ENCODE measurements at regions not wholly inside any gene's neighbourhood (a gene's known extent, or its start where the extent isn't known, plus 50 kb on each side); places are given as distances from the start of the nearest gene placed in this dataset.

DNA sequence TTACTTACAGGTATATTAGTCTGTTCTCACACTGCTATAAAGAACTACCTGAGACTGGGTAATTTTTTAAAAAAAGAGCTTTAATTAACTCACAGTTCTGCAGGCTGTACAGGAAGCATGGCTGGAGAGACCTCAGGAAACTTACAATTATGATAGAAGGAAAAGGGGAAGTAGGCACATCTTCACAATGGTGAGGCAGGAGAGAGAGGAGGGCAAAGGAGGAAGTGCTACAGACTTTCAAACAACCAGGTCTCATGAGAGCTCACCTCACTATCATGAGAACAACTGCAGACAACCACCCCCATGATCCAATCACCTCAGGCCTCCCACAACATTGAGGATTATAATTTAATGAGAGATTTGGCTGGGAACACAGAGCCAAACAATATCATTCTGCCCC, 511.7 kb downstream of the SLITRK6 start:
- H2AFZ ChIP-seq (ENCODE audit: low read length) = no peak overlapping the region
- H3K27ac ChIP-seq (ENCODE audit: low read depth, low read length, poor library complexity, severe bottlenecking) = no peak overlapping the region
- H3K9ac ChIP-seq (ENCODE audit: low read length) = no peak overlapping the region
- H3K27me3 ChIP-seq (ENCODE audit: insufficient read depth, low read length) = no peaks in the 10 kb centered on the region
- no peaks in the 10 kb centered on the region for H3K9me3 ChIP-seq (ENCODE audit: low read length)
- no peaks in the 10 kb centered on the region for H3K36me3 ChIP-seq (ENCODE audit: insufficient read depth, low read length)
- TF ChIP-seq CTCF (IDR thresholded peaks at IDR 0.05; ENCODE audit: low read length) = no peak
- TF ChIP-seq EZH2 (IDR thresholded peaks at IDR 0.05; ENCODE audit: borderline replicate concordance, low read length) = no peak
- H3K4me1 ChIP-seq (ENCODE audit: insufficient read depth, low read length, severe bottlenecking) = peaks cover 4% of the 10 kb centered on the region
- no peaks in the 10 kb centered on the region for H3K79me2 ChIP-seq (ENCODE audit: insufficient read depth, low read length)
- no peak overlapping the region for H3K4me3 ChIP-seq (ENCODE audit: low read depth, low read length, poor library complexity, severe bottlenecking)
- H3K9me2 ChIP-seq (ENCODE audit: low read depth, low read length) = no peaks in the 10 kb centered on the region
- H4K20me1 ChIP-seq (ENCODE audit: insufficient read depth, low read length) = no peaks in the 10 kb centered on the region
- no peak overlapping the region for H3K4me2 ChIP-seq (ENCODE audit: low read length)
- H3F3A ChIP-seq (ENCODE audit: insufficient read depth, low read length) = no peaks in the 10 kb centered on the region

DNA sequence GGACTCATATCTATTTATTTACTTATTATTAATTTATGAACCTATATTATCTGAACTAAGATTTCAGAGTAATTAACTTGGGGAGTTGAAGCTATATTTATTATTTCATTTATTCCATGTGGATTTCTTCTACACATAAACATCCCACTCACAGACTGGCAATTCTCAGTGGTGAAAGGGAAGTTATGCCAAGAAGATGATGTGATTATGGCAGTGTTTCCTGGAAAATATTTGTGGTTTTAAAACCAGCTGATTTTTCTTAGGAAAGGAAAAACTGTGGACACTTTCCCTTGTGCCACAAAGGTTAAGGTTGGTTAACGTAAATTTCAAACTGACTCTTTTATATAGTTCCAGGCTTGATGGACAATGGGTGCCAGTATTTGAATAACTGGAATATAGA, 513.1 kb downstream of the SLITRK6 start:
- Histone ChIP-seq H3K9me3 (ENCODE audit: low read length) (no peaks in the 10 kb centered on the region), H3K79me2 (ENCODE audit: insufficient read depth, low read length) (no peaks in the 10 kb centered on the region), H3K9me2 (ENCODE audit: low read depth, low read length) (no peaks in the 10 kb centered on the region), H3K9ac (ENCODE audit: low read length) (no peak overlapping the region), H3K27ac (ENCODE audit: low read depth, low read length, poor library complexity, severe bottlenecking) (no peak overlapping the region), H2AFZ (ENCODE audit: low read length) (no peak overlapping the region), H3K4me1 (ENCODE audit: insufficient read depth, low read length, severe bottlenecking) (peaks cover 4% of the 10 kb centered on the region), H3K36me3 (ENCODE audit: insufficient read depth, low read length) (no peaks in the 10 kb centered on the region), H3K4me2 (ENCODE audit: low read length) (no peak overlapping the region), H3K4me3 (ENCODE audit: low read depth, low read length, poor library complexity, severe bottlenecking) (no peak overlapping the region), H3F3A (ENCODE audit: insufficient read depth, low read length) (no peaks in the 10 kb centered on the region), H4K20me1 (ENCODE audit: insufficient read depth, low read length) (no peaks in the 10 kb centered on the region), H3K27me3 (ENCODE audit: insufficient read depth, low read length) (no peaks in the 10 kb centered on the region)
- TF ChIP-seq CTCF (IDR thresholded peaks at IDR 0.05; ENCODE audit: low read length) (no peak), EZH2 (IDR thresholded peaks at IDR 0.05; ENCODE audit: borderline replicate concordance, low read length) (no peak)

DNA sequence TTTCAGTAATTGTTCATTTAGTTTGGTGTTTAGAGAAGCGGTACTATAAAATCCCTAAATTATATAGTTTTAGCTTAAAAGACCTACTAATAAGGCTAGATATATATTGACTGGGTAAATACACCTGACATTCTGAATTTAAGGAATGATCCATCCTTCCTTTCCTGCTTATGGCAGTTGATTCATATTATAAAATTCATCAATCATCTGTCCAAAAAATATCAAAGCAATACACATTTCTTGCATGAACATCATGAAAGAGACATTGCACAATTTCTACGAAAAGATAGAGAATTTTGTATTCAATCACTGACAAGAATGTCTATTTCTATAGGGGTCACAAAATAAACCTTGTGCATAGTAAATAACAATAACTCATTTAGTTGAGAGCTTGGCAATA, 514.9 kb downstream of the SLITRK6 start:
- TF ChIP-seq EZH2 (IDR thresholded peaks at IDR 0.05; ENCODE audit: borderline replicate concordance, low read length) = no peak
- TF ChIP-seq CTCF (IDR thresholded peaks at IDR 0.05; ENCODE audit: low read length) = no peak
- Histone ChIP-seq H3K4me3 (ENCODE audit: low read depth, low read length, poor library complexity, severe bottlenecking) (no peak overlapping the region), H3K27me3 (ENCODE audit: insufficient read depth, low read length) (no peaks in the 10 kb centered on the region), H3K9ac (ENCODE audit: low read length) (no peak overlapping the region), H3K27ac (ENCODE audit: low read depth, low read length, poor library complexity, severe bottlenecking) (no peak overlapping the region), H2AFZ (ENCODE audit: low read length) (no peak overlapping the region), H3K36me3 (ENCODE audit: insufficient read depth, low read length) (no peaks in the 10 kb centered on the region), H3F3A (ENCODE audit: insufficient read depth, low read length) (no peaks in the 10 kb centered on the region), H3K9me3 (ENCODE audit: low read length) (no peaks in the 10 kb centered on the region), H3K4me2 (ENCODE audit: low read length) (no peak overlapping the region), H3K9me2 (ENCODE audit: low read depth, low read length) (no peaks in the 10 kb centered on the region), H3K79me2 (ENCODE audit: insufficient read depth, low read length) (no peaks in the 10 kb centered on the region), H3K4me1 (ENCODE audit: insufficient read depth, low read length, severe bottlenecking) (peaks cover 4% of the 10 kb centered on the region), H4K20me1 (ENCODE audit: insufficient read depth, low read length) (no peaks in the 10 kb centered on the region)
